Tibial nerve (tissue), 4 donors: ENCODE measurements at regions not wholly inside any gene's neighbourhood (a gene's known extent, or its start where the extent isn't known, plus 50 kb on each side); places are given as distances from the start of the nearest gene placed in this dataset.

Experiments used
- DNase-seq, 2 donors: peaks; one replicate each; pipeline ENCODE4 v3.0.0-alpha.2; 2019; ENCODE audit warnings: low spot score in 2 of 2
- H3K27ac ChIP-seq, 4 donors: fragments of 200-600 bp; sonication (generic) in 3 of 4; one replicate each; pipeline ENCODE4 v1.5.1; 2017 to 2019; ENCODE audit warnings: mild to moderate bottlenecking in 1 of 4
- H3K27me3 ChIP-seq, 2 donors: fragments of 200-600 bp; sonication (generic) in 1 of 2; one replicate each; pipeline versions ENCODE4 v1.5.1 to v1.6.0; 2017 to 2019
- H3K36me3 ChIP-seq, 3 donors: fragments of 200-600 bp; sonication (generic); one replicate each; pipeline ENCODE4 v1.5.1; 2018 to 2019
- H3K4me1 ChIP-seq, 4 donors: fragments of 200-600 bp; sonication (generic) in 3 of 4; one replicate each; pipeline ENCODE4 v1.5.1; 2017 to 2019
- H3K4me3 ChIP-seq, 4 donors: fragments of 200-600 bp; sonication (generic) in 3 of 4; one replicate each; pipeline ENCODE4 v1.5.1; 2017 to 2019; ENCODE audit warnings: mild to moderate bottlenecking in 1 of 4, moderate library complexity in 1 of 4
- H3K9me3 ChIP-seq, 4 donors: fragments of 200-600 bp; sonication (generic) in 3 of 4; one replicate each; pipeline ENCODE4 v1.5.1; 2017 to 2019
- EP300 ChIP-seq, 2 donors: sonication (generic); formaldehyde crosslinking; IDR thresholded peaks; one replicate each; pipeline ENCODE4 v1.6.1; 2017; ENCODE audit warnings: antibody characterized with exemption in 2 of 2, mild to moderate bottlenecking in 1 of 2
- POLR2A ChIP-seq, 2 donors: fragments of 450-650 bp; IDR thresholded peaks; one replicate each; pipeline ENCODE4 v1.6.1; 2017; ENCODE audit warnings: antibody characterized with exemption in 2 of 2, mild to moderate bottlenecking in 2 of 2, moderate library complexity in 2 of 2
- WGBS, 2 donors: methylation state at CpG; one replicate each; pipeline ENCODE4 v1.1.5; 2018; 5-methylcytosine and 5-hydroxymethylcytosine counted together
- TF ChIP-seq, protein P1 (sequence below), 5 experiments: fragments of 200-600 bp in 3 of 5; fragments of 450-650 bp in 2 of 5; sonication (generic) in 3 of 5; IDR thresholded peaks; one replicate each; pipeline ENCODE4 v1.5.1; 2016 to 2019; ENCODE audit warnings: antibody characterized with exemption in 5 of 5, mild to moderate bottlenecking in 3 of 5, moderate library complexity in 2 of 5

- no peak overlapping the region for H3K27ac ChIP-seq
- DNase-seq = no peak
- TF ChIP-seq EP300 (IDR thresholded peaks at IDR 0.05) (no peak), POLR2A (IDR thresholded peaks at IDR 0.05) (no peak)
- TF ChIP-seq, protein P1, sequence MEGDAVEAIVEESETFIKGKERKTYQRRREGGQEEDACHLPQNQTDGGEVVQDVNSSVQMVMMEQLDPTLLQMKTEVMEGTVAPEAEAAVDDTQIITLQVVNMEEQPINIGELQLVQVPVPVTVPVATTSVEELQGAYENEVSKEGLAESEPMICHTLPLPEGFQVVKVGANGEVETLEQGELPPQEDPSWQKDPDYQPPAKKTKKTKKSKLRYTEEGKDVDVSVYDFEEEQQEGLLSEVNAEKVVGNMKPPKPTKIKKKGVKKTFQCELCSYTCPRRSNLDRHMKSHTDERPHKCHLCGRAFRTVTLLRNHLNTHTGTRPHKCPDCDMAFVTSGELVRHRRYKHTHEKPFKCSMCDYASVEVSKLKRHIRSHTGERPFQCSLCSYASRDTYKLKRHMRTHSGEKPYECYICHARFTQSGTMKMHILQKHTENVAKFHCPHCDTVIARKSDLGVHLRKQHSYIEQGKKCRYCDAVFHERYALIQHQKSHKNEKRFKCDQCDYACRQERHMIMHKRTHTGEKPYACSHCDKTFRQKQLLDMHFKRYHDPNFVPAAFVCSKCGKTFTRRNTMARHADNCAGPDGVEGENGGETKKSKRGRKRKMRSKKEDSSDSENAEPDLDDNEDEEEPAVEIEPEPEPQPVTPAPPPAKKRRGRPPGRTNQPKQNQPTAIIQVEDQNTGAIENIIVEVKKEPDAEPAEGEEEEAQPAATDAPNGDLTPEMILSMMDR (IDR thresholded peaks at IDR 0.05) = no peak
- no peaks in the 10 kb centered on the region for H3K27me3 ChIP-seq
- H3K4me3 ChIP-seq = no peak overlapping the region
- H3K9me3 ChIP-seq = peaks cover 0 to 3% (median 0%) of the 10 kb centered on the region in 4 donors
- no peaks in the 10 kb centered on the region for H3K36me3 ChIP-seq
- WGBS, 2 donors = 59 to 67% methylated on average over 4 of the region's 4 CpGs
- no peaks in the 10 kb centered on the region for H3K4me1 ChIP-seq
Measured at GRCh38 chr9:107883496-107884124, 394.0 kb upstream of the KLF4 start.

GRCh38 chr9:107881626-107882300, 392.2 kb upstream of the KLF4 start:
- H3K4me1 ChIP-seq = no peaks in the 10 kb centered on the region
- TF ChIP-seq, protein P1 (IDR thresholded peaks at IDR 0.05) = no peak
- TF ChIP-seq POLR2A (IDR thresholded peaks at IDR 0.05) (no peak), EP300 (IDR thresholded peaks at IDR 0.05) (no peak)
- no peaks in the 10 kb centered on the region for H3K36me3 ChIP-seq
- peaks cover 0 to 3% (median 0%) of the 10 kb centered on the region in 4 donors for H3K9me3 ChIP-seq
- H3K4me3 ChIP-seq = no peak overlapping the region
- no peak for DNase-seq
- 42 to 48% methylated on average over 2 of the region's 2 CpGs for WGBS, 2 donors
- H3K27me3 ChIP-seq = no peaks in the 10 kb centered on the region
- H3K27ac ChIP-seq = no peak overlapping the region

GRCh38 chr9:107878462-107878861, 388.9 kb upstream of the KLF4 start:
- H3K27ac ChIP-seq = no peak overlapping the region
- peaks cover 0 to 3% (median 0%) of the 10 kb centered on the region in 4 donors for H3K4me1 ChIP-seq
- no peaks in the 10 kb centered on the region for H3K36me3 ChIP-seq
- TF ChIP-seq, protein P1 (IDR thresholded peaks at IDR 0.05) = no peak
- TF ChIP-seq EP300 (IDR thresholded peaks at IDR 0.05) (no peak), POLR2A (IDR thresholded peaks at IDR 0.05) (no peak)
- no peaks in the 10 kb centered on the region for H3K27me3 ChIP-seq
- WGBS, 2 donors = 89% methylated on average over 2 of the region's 2 CpGs
- no peak overlapping the region for H3K4me3 ChIP-seq
- no peak for DNase-seq
- peaks cover 0 to 3% (median 0%) of the 10 kb centered on the region in 4 donors for H3K9me3 ChIP-seq

- TF ChIP-seq POLR2A (IDR thresholded peaks at IDR 0.05) = no peak
- TF ChIP-seq, protein P1 (IDR thresholded peaks at IDR 0.05) = no peak
- TF ChIP-seq EP300 (IDR thresholded peaks at IDR 0.05) = no peak
- Histone ChIP-seq H3K36me3 (no peaks in the 10 kb centered on the region), H3K27me3 (no peaks in the 10 kb centered on the region), H3K4me3 (no peak overlapping the region), H3K9me3 (no peaks in the 10 kb centered on the region), H3K27ac (no peak overlapping the region), H3K4me1 (peaks cover 0 to 3% (median 0%) of the 10 kb centered on the region in 4 donors)
- WGBS, 2 donors = 91 to 96% methylated on average over 9 of the region's 9 CpGs
- DNase-seq = no peak
Measured at GRCh38 chr9:107875571-107875980, 386.0 kb upstream of the KLF4 start.
